Mesenchymal stem cell (in vitro differentiated cells and primary cell): ENCODE measurements at regions not wholly inside any gene's neighbourhood (a gene's known extent, or its start where the extent isn't known, plus 50 kb on each side); places are given as distances from the start of the nearest gene placed in this dataset.

Experiments
- DNase-seq: peaks from one replicate; pipeline ENCODE4 v3.0.0-alpha.2; 2013
- H2AFZ ChIP-seq: one replicate; pipeline ENCODE4 v1.6.1; 2013; ENCODE audit warnings: low read depth, mild to moderate bottlenecking, control low read depth, inconsistent platforms, low read length, moderate library complexity
- H2AK5ac ChIP-seq: 2 replicates; pipeline ENCODE4 v1.6.1; 2013; ENCODE audit warnings: low read length, moderate library complexity, mild to moderate bottlenecking, inconsistent platforms; ENCODE audit not compliant: severe bottlenecking
- H2BK120ac ChIP-seq: one replicate; pipeline ENCODE4 v1.6.1; 2013; ENCODE audit warnings: low read depth, mild to moderate bottlenecking, inconsistent platforms, low read length, moderate library complexity
- H2BK12ac ChIP-seq, 2 experiments: one replicate each; pipeline ENCODE4 v1.6.1; 2013; ENCODE audit warnings: inconsistent platforms in 2 of 2, low read length in 2 of 2, mild to moderate bottlenecking in 2 of 2, moderate library complexity in 2 of 2, control low read depth in 1 of 2
- H2BK15ac ChIP-seq: one replicate; pipeline ENCODE4 v1.6.1; 2013; ENCODE audit warnings: mild to moderate bottlenecking, low read depth, inconsistent platforms; ENCODE audit not compliant: poor library complexity, severe bottlenecking
- H2BK5ac ChIP-seq: 2 replicates; pipeline ENCODE4 v1.6.1; 2013; ENCODE audit warnings: low read depth, mild to moderate bottlenecking, low read length, control low read depth, inconsistent platforms; ENCODE audit not compliant: poor library complexity, severe bottlenecking
- H3K14ac ChIP-seq, 2 experiments: one replicate each; pipeline ENCODE4 v1.6.1; 2013; ENCODE audit warnings: inconsistent platforms in 2 of 2, low read length in 2 of 2, control low read depth in 1 of 2, mild to moderate bottlenecking in 1 of 2, moderate library complexity in 1 of 2
- H3K18ac ChIP-seq, 2 experiments: one replicate each; pipeline ENCODE4 v1.6.1; 2013; ENCODE audit warnings: inconsistent platforms in 2 of 2, low read length in 2 of 2, control low read depth in 1 of 2, low read depth in 1 of 2, mild to moderate bottlenecking in 1 of 2
- H3K23ac ChIP-seq, 2 experiments: one replicate each; pipeline ENCODE4 v1.6.1; 2013; ENCODE audit warnings: inconsistent platforms in 2 of 2, low read length in 2 of 2, mild to moderate bottlenecking in 2 of 2, moderate library complexity in 2 of 2, control low read depth in 1 of 2
- H3K27ac ChIP-seq: 2 replicates; pipeline ENCODE4 v1.5.1; 2013; ENCODE audit warnings: mild to moderate bottlenecking, moderate library complexity, low read length, control low read depth, inconsistent platforms; ENCODE audit not compliant: poor library complexity, severe bottlenecking
- H3K27me3 ChIP-seq, 2 experiments: 2 replicates each; pipeline versions ENCODE4 v1.6.1 to v1.7.0; 2013; ENCODE audit warnings: low read length in 2 of 2, mild to moderate bottlenecking in 2 of 2, moderate library complexity in 2 of 2, control low read depth in 1 of 2, inconsistent platforms in 1 of 2; ENCODE audit not compliant: control insufficient read depth in 1 of 2, insufficient read depth in 1 of 2
- H3K36me3 ChIP-seq, 2 experiments: 2 replicates each; pipeline versions ENCODE4 v1.6.1 to v1.7.0; 2013; ENCODE audit warnings: low read length in 2 of 2, control low read depth in 1 of 2, inconsistent platforms in 1 of 2, low read depth in 1 of 2, mild to moderate bottlenecking in 1 of 2; ENCODE audit not compliant: insufficient read depth in 2 of 2, control insufficient read depth in 1 of 2
- H3K4ac ChIP-seq, 2 experiments: one replicate each; pipeline ENCODE4 v1.6.1; 2013; ENCODE audit warnings: inconsistent platforms in 2 of 2, low read length in 2 of 2, mild to moderate bottlenecking in 2 of 2, moderate library complexity in 2 of 2, control low read depth in 1 of 2, low read depth in 1 of 2
- H3K4me1 ChIP-seq: 2 replicates; pipeline ENCODE4 v1.6.1; 2013; ENCODE audit warnings: low read depth, low read length, control low read depth; ENCODE audit not compliant: control insufficient read depth, insufficient read depth
- H3K4me2 ChIP-seq: 2 replicates; pipeline ENCODE4 v1.6.1; 2013; ENCODE audit warnings: low read length, mild to moderate bottlenecking, inconsistent platforms; ENCODE audit not compliant: poor library complexity, severe bottlenecking
- H3K4me3 ChIP-seq, 2 experiments: 2 replicates each; pipeline versions ENCODE4 v1.5.1 to v1.7.0; 2013; ENCODE audit warnings: low read length in 2 of 2, mild to moderate bottlenecking in 2 of 2, control low read depth in 1 of 2, low read depth in 1 of 2; ENCODE audit not compliant: insufficient read depth in 1 of 2
- H3K79me1 ChIP-seq: replicated peaks from 2 replicates; pipeline ENCODE4 v1.6.1; 2013; ENCODE audit warnings: mild to moderate bottlenecking, control low read depth, low read length, inconsistent platforms; ENCODE audit not compliant: poor library complexity, severe bottlenecking
- H3K9ac ChIP-seq: 2 replicates; pipeline ENCODE4 v1.7.0; 2013; ENCODE audit warnings: mild to moderate bottlenecking, low read length, moderate library complexity
- H3K9me3 ChIP-seq: 2 replicates; pipeline ENCODE4 v1.7.0; 2013; ENCODE audit warnings: mild to moderate bottlenecking, low read length; ENCODE audit not compliant: control insufficient read depth
- H4K8ac ChIP-seq: one replicate; pipeline ENCODE4 v1.6.1; 2013; ENCODE audit warnings: inconsistent platforms, mild to moderate bottlenecking, low read length, moderate library complexity
- H4K91ac ChIP-seq: one replicate; pipeline ENCODE4 v1.6.1; 2013; ENCODE audit warnings: mild to moderate bottlenecking, low read length, inconsistent platforms
- WGBS: methylation state at CpG from one replicate; pipeline ENCODE4 v1.1.7; 2013; ENCODE audit warnings: mixed read lengths; 5-methylcytosine and 5-hydroxymethylcytosine counted together

- H3K4me1 ChIP-seq = no peaks in the 10 kb centered on the region
- H3K4ac ChIP-seq = no peak overlapping the region
These were observed 631.2 kb upstream of the SYNCRIP start for GRCh38 chr6:86273936-86274335.

GRCh38 chr6:86256615-86257187 is 614.0 kb upstream of the SYNCRIP start:
- no peak overlapping the region for H2BK120ac ChIP-seq

More at GRCh38 chr6:86273936-86274335, 631.2 kb upstream of the SYNCRIP start:
- Histone ChIP-seq H3K36me3 (no peaks in the 10 kb centered on the region), H3K27ac (no peak overlapping the region), H2BK15ac (no peak overlapping the region), H3K4me2 (no peak overlapping the region), H4K91ac (no peak overlapping the region), H2BK120ac (no peak overlapping the region), H3K23ac (no peak overlapping the region), H2AFZ (no peak overlapping the region), H3K9ac (no peak overlapping the region), H2BK5ac (no peak overlapping the region), H2BK12ac (no peak overlapping the region), H3K14ac (no peak overlapping the region), H3K18ac (no peak overlapping the region), H3K9me3 (peaks cover 3% of the 10 kb centered on the region), H3K27me3 (no peaks in the 10 kb centered on the region), H4K8ac (no peak overlapping the region), H3K79me1 (no peaks in the 10 kb centered on the region), H2AK5ac (no peak overlapping the region), H3K4me3 (no peak overlapping the region)
- no peak for DNase-seq
- WGBS = 48% methylated on average over 2 of the region's 2 CpGs

GRCh38 chr6:86255973-86256372 is 613.3 kb upstream of the SYNCRIP start:
- Histone ChIP-seq H3K27ac (no peak overlapping the region), H3K4ac (no peak overlapping the region), H2BK12ac (no peak overlapping the region), H3K23ac (no peak overlapping the region), H3K36me3 (no peaks in the 10 kb centered on the region), H2BK5ac (no peak overlapping the region), H2AFZ (no peak overlapping the region), H3K9me3 (peaks cover 2% of the 10 kb centered on the region), H3K4me1 (no peaks in the 10 kb centered on the region), H4K91ac (no peak overlapping the region), H3K4me3 (no peak overlapping the region), H3K18ac (no peak overlapping the region), H2BK15ac (no peak overlapping the region), H3K27me3 (no peaks in the 10 kb centered on the region), H3K79me1 (no peaks in the 10 kb centered on the region), H2AK5ac (no peak overlapping the region), H4K8ac (no peak overlapping the region), H3K14ac (no peak overlapping the region), H2BK120ac (no peak overlapping the region), H3K9ac (no peak overlapping the region), H3K4me2 (no peak overlapping the region)
- WGBS = 63% methylated on average over 1 of the region's 1 CpG
- no peak for DNase-seq

More at GRCh38 chr6:86256615-86257187, 614.0 kb upstream of the SYNCRIP start:
- H3K27me3 ChIP-seq = no peaks in the 10 kb centered on the region
- H3K4me1 ChIP-seq = no peaks in the 10 kb centered on the region
- no peak overlapping the region for H3K4me2 ChIP-seq
- H3K14ac ChIP-seq = no peak overlapping the region
- no peak for DNase-seq
- no peak overlapping the region for H2BK12ac ChIP-seq
- no peaks in the 10 kb centered on the region for H3K79me1 ChIP-seq
- peaks cover 6% of the 10 kb centered on the region for H3K9me3 ChIP-seq
- H4K91ac ChIP-seq = no peak overlapping the region
- H2BK5ac ChIP-seq = no peak overlapping the region
- H3K9ac ChIP-seq = no peak overlapping the region
- no peak overlapping the region for H3K23ac ChIP-seq
- no peak overlapping the region for H3K4ac ChIP-seq
- 70% methylated on average over 3 of the region's 4 CpGs for WGBS
- no peak overlapping the region for H3K4me3 ChIP-seq
- no peak overlapping the region for H3K18ac ChIP-seq
- H4K8ac ChIP-seq = no peak overlapping the region
- no peak overlapping the region for H3K27ac ChIP-seq
- no peak overlapping the region for H2AK5ac ChIP-seq
- no peaks in the 10 kb centered on the region for H3K36me3 ChIP-seq
- H2BK15ac ChIP-seq = no peak overlapping the region
- no peak overlapping the region for H2AFZ ChIP-seq

DNA sequence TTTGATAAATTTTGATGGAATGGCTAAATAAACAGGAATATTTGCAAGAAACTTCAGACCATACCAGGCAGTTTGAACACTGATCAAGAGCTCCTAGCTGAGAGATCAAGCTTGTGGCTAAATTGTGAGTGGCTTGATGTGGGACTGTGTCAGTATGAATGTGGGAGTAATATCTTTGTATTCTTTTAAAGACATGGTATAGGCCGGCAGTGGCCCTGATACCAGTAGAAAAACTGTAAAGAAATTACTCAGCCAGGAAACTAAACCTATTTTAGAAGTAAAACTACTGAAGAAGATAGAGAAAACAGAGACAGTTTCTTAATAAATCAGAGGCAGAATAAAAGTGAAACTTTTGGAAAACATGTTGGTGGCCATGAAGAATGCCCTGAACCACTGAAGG is 608.4 kb upstream of the SYNCRIP start:
- no peak overlapping the region for H2BK120ac ChIP-seq
- no peak overlapping the region for H4K8ac ChIP-seq
- H3K18ac ChIP-seq = no peak overlapping the region
- no peak overlapping the region for H3K4me2 ChIP-seq
- H3K14ac ChIP-seq = no peak overlapping the region
- no peak overlapping the region for H3K27ac ChIP-seq
- no peaks in the 10 kb centered on the region for H3K36me3 ChIP-seq
- DNase-seq = no peak
- H3K4me1 ChIP-seq = no peaks in the 10 kb centered on the region
- no peak overlapping the region for H4K91ac ChIP-seq
- H3K9me3 ChIP-seq = no peaks in the 10 kb centered on the region
- H2BK15ac ChIP-seq = no peak overlapping the region
- H2AFZ ChIP-seq = no peak overlapping the region
- no peak overlapping the region for H3K9ac ChIP-seq
- H3K23ac ChIP-seq = no peak overlapping the region
- no peak overlapping the region for H2BK12ac ChIP-seq
- no peak overlapping the region for H3K4ac ChIP-seq
- no peak overlapping the region for H3K4me3 ChIP-seq
- H3K79me1 ChIP-seq = no peaks in the 10 kb centered on the region
- no peaks in the 10 kb centered on the region for H3K27me3 ChIP-seq
- H2AK5ac ChIP-seq = no peak overlapping the region
- H2BK5ac ChIP-seq = no peak overlapping the region
- WGBS = no CpG with 5 or more reads among the region's 1 CpG
